Keratinocyte (primary cell): ENCODE measurements at regions not wholly inside any gene's neighbourhood (a gene's known extent, or its start where the extent isn't known, plus 50 kb on each side); places are given as distances from the start of the nearest gene placed in this dataset.

Source experiments
- DNase-seq: peaks from one replicate; pipeline ENCODE4 v3.0.0-alpha.2; 2011; ENCODE audit warnings: low read depth, missing footprints, low spot score
- FAIRE-seq: peaks from 2 replicates; lab custom pipeline; 2011; peaks lifted over from hg19 to GRCh38; lab: Jason Lieb, UNC
- H2AFZ ChIP-seq: 2 replicates; pipeline ENCODE4 v1.6.0; 2012; ENCODE audit warnings: low read length, control low read depth, inconsistent platforms; ENCODE audit not compliant: control insufficient read depth
- H3K27ac ChIP-seq: 2 replicates; pipeline ENCODE4 v1.5.1; 2011; ENCODE audit warnings: low read length; ENCODE audit not compliant: control insufficient read depth, insufficient read depth
- H3K27me3 ChIP-seq: 3 replicates; pipeline ENCODE4 v1.6.0; 2011; ENCODE audit warnings: low read length; ENCODE audit not compliant: control insufficient read depth, insufficient read depth; ENCODE audit errors: extremely low read depth
- H3K36me3 ChIP-seq, 2 experiments: 2 replicates in 1 of 2; 3 replicates in 1 of 2; pipeline ENCODE4 v1.5.1; 2011; ENCODE audit warnings: low read length in 2 of 2, mild to moderate bottlenecking in 1 of 2; ENCODE audit not compliant: control insufficient read depth in 2 of 2, insufficient read depth in 2 of 2; ENCODE audit errors: extremely low read depth in 1 of 2
- H3K4me1 ChIP-seq: 3 replicates; pipeline ENCODE4 v1.5.1; 2011; ENCODE audit warnings: low read length; ENCODE audit not compliant: control insufficient read depth, insufficient read depth; ENCODE audit errors: extremely low read depth
- H3K4me2 ChIP-seq: 3 replicates; pipeline ENCODE4 v1.6.0; 2011; ENCODE audit warnings: low read depth, low read length; ENCODE audit not compliant: control insufficient read depth, insufficient read depth; ENCODE audit errors: extremely low read depth
- H3K4me3 ChIP-seq, 3 experiments: fragments of 200-600 bp in 1 of 3; sonication (generic) in 1 of 3; 2 replicates in 2 of 3; 3 replicates in 1 of 3; pipeline ENCODE4 v1.5.1; 2011 to 2016; ENCODE audit warnings: low read length in 3 of 3, mild to moderate bottlenecking in 3 of 3, control low read depth in 2 of 3, inconsistent platforms in 1 of 3, low read depth in 1 of 3, mixed read lengths in 1 of 3, mixed run types in 1 of 3, moderate library complexity in 1 of 3; ENCODE audit not compliant: control insufficient read depth in 2 of 3, insufficient read depth in 2 of 3; ENCODE audit errors: extremely low read depth in 1 of 3
- H3K79me2 ChIP-seq: 2 replicates; pipeline ENCODE4 v1.6.0; 2012; ENCODE audit warnings: low read length; ENCODE audit not compliant: control insufficient read depth, insufficient read depth
- H3K9ac ChIP-seq: 3 replicates; pipeline ENCODE4 v1.6.0; 2011; ENCODE audit warnings: low read length; ENCODE audit not compliant: control insufficient read depth, insufficient read depth; ENCODE audit errors: extremely low read depth
- H3K9me1 ChIP-seq: 3 replicates; pipeline ENCODE4 v1.6.0; 2011; ENCODE audit warnings: low read length; ENCODE audit not compliant: control insufficient read depth, insufficient read depth; ENCODE audit errors: extremely low read depth
- H3K9me3 ChIP-seq: 2 replicates; pipeline ENCODE4 v1.5.1; 2012; ENCODE audit warnings: low read depth, low read length; ENCODE audit not compliant: control insufficient read depth
- H4K20me1 ChIP-seq: 3 replicates; pipeline ENCODE4 v1.6.0; 2011; ENCODE audit warnings: low read length; ENCODE audit not compliant: control insufficient read depth, insufficient read depth; ENCODE audit errors: extremely low read depth
- CTCF ChIP-seq, 3 experiments: IDR thresholded peaks in 1 of 3; conservative IDR thresholded peaks in 1 of 3; optimal IDR thresholded peaks in 1 of 3; 2 replicates in 2 of 3; 3 replicates in 1 of 3; pipeline versions ENCODE3 to v1.5.1; 2011; ENCODE audit warnings: low read length in 3 of 3, mild to moderate bottlenecking in 3 of 3, moderate library complexity in 2 of 3, control low read depth in 1 of 3, inconsistent platforms in 1 of 3; ENCODE audit not compliant: insufficient read depth in 2 of 3; ENCODE audit errors: extremely low read depth in 1 of 3
- EZH2 ChIP-seq: IDR thresholded peaks from one replicate; pipeline ENCODE4 v1.6.1; 2012; ENCODE audit warnings: inconsistent platforms, mild to moderate bottlenecking, low read length, moderate library complexity
- dilution Hi-C: fragments of 300-500 bp; cut with MboI; formaldehyde crosslinking; loops from one replicate; pipeline ENCODE4 v1.7.0; 2020; ENCODE audit warnings: low sequenced_read_pairs; ENCODE audit not compliant: extremely low pct_ligation_motif_present

- Histone ChIP-seq H3K9ac (no peak overlapping the region), H2AFZ (no peak overlapping the region), H3K79me2 (no peaks in the 10 kb centered on the region), H3K27ac (no peak overlapping the region), H3K9me3 (no peaks in the 10 kb centered on the region), H3K36me3 (no peaks in the 10 kb centered on the region), H4K20me1 (no peaks in the 10 kb centered on the region), H3K4me3 (no peak overlapping the region), H3K9me1 (no peaks in the 10 kb centered on the region), H3K27me3 (no peaks in the 10 kb centered on the region), H3K4me1 (no peaks in the 10 kb centered on the region), H3K4me2 (no peak overlapping the region)
- TF ChIP-seq EZH2, result no peak
- TF ChIP-seq CTCF (optimal IDR thresholded peaks at IDR 0.05 in 1 of 3, IDR thresholded peaks at IDR 0.05 in 1 of 3, conservative IDR thresholded peaks at IDR 0.05 in 1 of 3; ENCODE audit: extremely low read depth in 1 of 3, insufficient read depth in 2 of 3, low read length in 3 of 3), result peak; percentile 13 to 40 (median 29)
- dilution Hi-C loops, result no loop called here
- FAIRE-seq (no peak), DNase-seq (no peak)
These were observed 65.7 kb downstream of the RRM2 start for GRCh38 chr2:10188211-10188610.

GRCh38 chr2:10188729-10189305 lies 66.3 kb downstream of the RRM2 start:
- no peaks in the 10 kb centered on the region for H3K9me1 ChIP-seq
- no peaks in the 10 kb centered on the region for H3K79me2 ChIP-seq
- no peak overlapping the region for H3K4me3 ChIP-seq
- H4K20me1 ChIP-seq, result no peaks in the 10 kb centered on the region
- H3K4me2 ChIP-seq, result no peak overlapping the region
- no peaks in the 10 kb centered on the region for H3K36me3 ChIP-seq
- no peaks in the 10 kb centered on the region for H3K27me3 ChIP-seq
- FAIRE-seq (no peak), DNase-seq (no peak)
- no peaks in the 10 kb centered on the region for H3K4me1 ChIP-seq
- TF ChIP-seq CTCF (optimal IDR thresholded peaks at IDR 0.05 in 1 of 3, IDR thresholded peaks at IDR 0.05 in 1 of 3, conservative IDR thresholded peaks at IDR 0.05 in 1 of 3; ENCODE audit: extremely low read depth in 1 of 3, insufficient read depth in 2 of 3, low read length in 3 of 3) (no peak), EZH2 (no peak)
- dilution Hi-C loops, result no loop called here
- no peak overlapping the region for H2AFZ ChIP-seq
- no peak overlapping the region for H3K27ac ChIP-seq
- H3K9me3 ChIP-seq, result no peaks in the 10 kb centered on the region
- H3K9ac ChIP-seq, result no peak overlapping the region
